ENCODE measurements at regions not wholly inside any gene's neighbourhood (a gene's known extent, or its start where the extent isn't known, plus 50 kb on each side); places are given as distances from the start of the nearest gene placed in this dataset.
A peak's percentile ranks its signal among the peaks of the same experiment; 100 is the strongest.

- no peak for DNase-seq
Measured at GRCh38 chr2:236965021-236965840, 120.5 kb upstream of the COPS8 start.

GRCh38 chr2:236965841-236966096 lies 119.9 kb upstream of the COPS8 start:
- DNase-seq: no peak

DNA sequence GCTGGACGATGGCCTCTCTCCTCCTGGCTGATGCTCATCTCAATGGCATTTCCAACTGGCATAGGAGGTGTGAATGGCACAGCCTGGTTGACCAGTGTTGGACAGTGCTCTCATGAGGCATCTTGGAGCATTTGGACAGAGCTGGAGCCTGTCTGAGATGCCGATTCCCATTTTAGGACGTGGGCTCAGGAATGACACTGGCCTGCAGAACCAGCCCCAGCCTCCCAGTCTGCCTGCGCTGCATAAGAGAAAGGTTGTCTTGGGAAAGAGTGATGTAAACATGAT lies 118.2 kb upstream of the COPS8 start:
- DNase-seq: no peak

GRCh38 chr2:236968101-236968879 lies 117.4 kb upstream of the COPS8 start:
- DNase-seq: peak; percentile 85

DNA sequence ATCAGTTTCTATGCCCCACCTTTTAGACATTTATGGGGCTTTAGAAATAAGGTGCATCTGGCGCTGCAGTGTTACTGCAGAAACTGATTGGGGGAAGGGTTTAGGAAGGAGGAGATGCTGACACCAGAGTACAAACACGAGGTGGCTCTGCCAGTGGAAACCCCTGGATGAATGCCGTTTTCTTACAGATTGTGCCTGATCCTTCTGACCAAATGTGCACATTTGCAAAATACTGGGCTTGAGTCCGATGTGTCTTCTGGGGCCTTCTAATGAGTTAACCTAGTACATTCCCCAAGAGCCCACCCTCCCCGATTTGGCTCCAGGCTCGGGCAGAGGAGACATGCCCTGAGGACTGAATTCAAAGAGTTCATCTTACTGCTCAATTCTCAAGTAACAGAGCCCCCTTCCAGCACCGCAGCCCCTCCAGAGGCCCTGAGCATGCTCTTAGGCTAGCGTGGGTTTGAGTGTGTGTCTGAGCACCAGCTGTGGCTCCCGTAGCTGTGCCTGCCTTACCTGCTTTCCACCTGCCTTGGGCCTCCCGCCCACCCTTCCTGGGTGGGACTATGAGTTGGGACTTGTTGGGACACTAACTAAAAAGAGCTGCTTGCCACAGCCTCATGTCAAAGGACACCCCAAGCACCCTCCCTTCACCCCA lies 116.7 kb upstream of the COPS8 start:
- peak; percentile 8 for DNase-seq

DNA sequence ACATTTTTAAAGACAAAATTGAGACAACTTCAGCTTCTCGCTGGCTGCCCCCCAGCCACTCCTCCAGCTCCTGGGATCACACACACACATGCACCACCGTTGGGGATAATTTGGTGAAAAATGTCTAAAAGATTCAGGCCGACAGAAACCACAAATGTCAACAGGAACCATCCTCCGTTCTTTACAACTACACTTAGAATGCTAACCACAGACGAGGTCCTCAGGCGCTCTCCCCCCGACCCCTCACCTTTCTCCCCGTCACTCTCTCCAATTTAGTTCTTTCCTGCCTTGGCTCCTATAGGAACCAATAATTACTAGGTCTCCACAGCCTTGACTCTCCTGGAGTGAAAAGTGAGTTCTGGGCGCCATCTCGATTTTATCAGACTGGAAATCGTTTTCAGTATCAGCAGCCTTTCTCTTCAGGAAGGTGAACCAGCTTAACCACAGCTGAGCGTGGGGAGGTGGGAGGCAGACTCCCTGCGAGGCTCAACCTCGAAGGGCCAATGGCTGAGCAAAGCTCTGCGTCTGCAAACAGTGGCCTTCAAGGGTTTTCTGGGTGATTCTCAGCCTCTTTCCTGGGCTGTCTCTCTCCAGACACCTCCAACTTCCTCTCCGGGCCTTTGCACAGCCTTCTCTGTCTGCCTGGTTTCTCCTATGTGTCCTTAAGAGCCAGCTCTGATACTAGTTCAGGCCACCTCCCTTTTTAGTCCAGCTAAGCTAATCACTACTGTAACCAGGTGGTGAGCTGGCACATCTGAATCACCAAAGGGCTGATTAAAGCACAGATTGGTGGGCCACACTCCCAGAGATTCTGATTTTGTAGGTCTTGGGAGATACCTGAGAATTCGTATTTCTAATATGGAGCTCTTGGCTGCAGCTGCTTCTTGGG lies 115.7 kb upstream of the COPS8 start:
- DNase-seq: peak; percentile 67

GRCh38 chr2:236970656-236971010 lies 115.1 kb upstream of the COPS8 start:
- DNase-seq: no peak

- no peak for DNase-seq
Measured at GRCh38 chr2:236971131-236971821, 114.4 kb upstream of the COPS8 start.

DNA sequence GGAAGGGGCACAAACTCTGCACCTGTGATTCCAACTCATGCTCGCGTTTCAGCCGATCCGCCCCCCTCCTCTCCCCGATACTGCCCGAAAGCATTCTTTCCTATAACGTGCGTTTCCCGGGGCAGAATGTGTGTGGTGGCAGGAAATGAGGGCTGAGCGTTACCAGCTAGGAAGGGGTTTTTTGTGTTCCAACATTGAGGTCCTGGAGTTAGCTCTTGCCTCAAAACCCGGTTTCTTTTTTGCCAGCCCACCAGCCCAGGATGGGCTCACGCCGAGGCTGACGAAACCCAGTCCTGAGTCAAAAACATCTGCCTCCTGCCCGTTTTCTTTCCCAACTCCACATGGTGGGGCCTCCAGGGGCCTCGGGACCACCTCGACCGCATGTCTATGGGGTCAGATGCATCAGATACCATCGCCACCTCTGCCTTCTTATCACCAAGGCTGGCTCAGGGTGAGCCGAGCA lies 113.7 kb upstream of the COPS8 start:
- no peak for DNase-seq

DNA sequence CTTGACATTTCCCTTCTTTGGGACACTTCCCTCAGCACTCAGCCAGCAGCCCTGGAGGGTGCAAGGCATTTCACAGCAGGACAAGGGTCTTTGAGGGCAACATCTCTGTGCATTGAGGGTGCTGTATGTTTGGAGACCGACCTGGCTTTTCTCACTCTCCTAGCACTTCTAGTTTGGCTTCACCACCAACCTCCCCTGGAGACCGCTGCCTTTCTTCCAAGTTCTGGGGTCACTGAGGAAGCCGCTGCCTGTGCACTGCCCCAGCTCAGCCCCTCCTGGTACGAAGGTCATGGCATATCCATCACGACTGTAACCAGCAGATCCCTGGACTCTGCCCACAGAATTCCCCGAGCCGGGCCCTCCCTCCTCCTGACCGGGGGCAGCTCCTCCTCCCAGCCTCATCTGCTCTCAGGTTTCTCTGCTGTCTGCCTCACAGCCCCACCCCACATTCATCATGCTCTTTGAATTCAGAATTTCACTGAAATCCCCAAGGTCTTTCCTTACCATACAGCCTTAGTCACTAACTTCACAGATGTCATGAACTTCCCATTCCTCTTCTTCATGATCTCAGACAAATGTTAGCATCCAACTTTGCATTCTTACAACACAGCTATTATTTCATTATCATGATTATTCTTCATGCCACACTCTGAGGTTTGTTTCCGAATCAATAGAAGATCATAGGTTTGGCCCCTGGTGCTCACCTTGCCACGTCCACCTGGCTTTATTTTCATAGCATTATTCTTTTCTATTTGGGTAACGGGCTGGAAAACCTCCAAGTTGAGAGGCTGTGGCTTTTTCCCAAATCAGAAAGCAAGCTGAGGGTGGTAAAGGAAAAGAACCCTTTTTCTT lies 113.0 kb upstream of the COPS8 start:
- no peak for DNase-seq

- no peak for DNase-seq
Measured at GRCh38 chr2:236973343-236973980, 112.2 kb upstream of the COPS8 start.

DNA sequence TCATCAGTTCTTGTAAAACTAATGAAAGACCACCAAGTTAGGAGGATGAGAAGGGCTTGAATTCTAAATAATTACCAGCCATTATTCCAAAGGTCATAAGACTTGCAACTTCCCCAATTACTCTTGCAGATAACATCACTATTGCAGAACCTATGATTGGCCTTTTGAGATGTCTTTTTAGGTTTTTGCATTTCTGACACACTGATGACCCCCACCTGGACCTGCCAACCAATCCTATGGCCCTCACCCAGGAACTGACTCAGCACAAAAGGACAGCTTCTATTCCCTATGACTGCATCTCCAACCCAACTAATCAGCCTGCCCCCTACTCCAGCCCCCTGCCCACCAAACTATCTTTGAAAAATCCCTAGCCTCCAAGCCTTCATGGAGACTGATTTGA lies 111.5 kb upstream of the COPS8 start:
- no peak for DNase-seq

DNA sequence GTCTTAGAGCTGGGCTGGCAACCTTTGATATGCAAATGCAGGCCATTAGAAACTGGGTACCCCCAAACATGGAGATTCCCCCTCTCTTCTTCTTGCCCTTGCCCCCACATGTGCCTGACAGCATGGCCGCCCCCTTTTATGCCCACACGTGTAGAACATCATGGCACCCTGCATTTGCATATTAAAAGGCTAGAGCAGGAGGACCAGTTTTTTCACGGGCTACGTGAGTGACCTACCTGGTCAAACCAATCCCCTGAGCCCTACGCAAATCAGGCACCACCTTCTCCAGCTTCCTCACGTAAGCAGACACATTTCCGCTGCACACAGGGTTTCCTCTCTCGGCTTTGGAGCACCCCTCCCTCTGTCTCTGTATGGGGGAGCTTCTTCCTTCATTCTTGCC lies 110.9 kb upstream of the COPS8 start:
- no peak for DNase-seq

- no peak for DNase-seq
Measured at GRCh38 chr2:236975766-236976165, 109.9 kb upstream of the COPS8 start.

DNA sequence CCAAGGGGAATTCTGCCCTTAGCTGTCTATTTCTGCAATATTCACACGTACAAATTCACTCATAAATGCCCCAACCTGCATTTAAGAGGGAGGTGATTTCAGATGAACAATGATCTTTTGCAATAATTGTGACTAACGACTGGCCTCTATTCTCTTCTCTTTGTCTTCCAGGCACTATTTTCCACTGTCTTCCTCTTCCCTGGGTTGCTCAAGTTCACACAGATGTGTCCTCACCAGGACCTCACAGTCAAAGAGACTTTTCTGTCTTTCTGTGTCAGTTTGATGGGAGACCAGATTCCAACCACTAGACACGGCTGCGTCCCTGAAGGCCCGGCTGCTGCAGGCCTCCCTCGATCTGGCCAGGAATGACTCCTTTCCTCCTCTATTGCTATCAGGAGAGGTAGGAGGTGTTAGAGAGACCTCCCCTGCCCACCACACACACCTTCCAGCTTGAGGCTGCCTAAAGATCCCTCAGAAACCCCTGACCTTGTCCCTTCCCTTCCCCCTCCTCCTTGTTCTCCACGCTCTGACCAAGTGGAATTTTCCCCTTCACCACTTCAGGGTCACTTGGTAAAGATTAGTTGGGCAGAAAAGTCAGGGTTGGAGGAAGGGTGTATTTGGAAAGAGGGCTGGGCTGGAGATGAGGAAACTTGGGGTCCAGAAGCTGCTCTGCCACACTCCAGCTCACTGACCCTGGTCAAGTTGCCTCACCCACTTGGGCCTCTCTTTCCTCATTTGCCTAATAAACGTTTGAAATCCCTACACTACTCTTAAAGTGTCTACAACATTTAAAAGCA lies 109.2 kb upstream of the COPS8 start:
- DNase-seq: no peak

DNA sequence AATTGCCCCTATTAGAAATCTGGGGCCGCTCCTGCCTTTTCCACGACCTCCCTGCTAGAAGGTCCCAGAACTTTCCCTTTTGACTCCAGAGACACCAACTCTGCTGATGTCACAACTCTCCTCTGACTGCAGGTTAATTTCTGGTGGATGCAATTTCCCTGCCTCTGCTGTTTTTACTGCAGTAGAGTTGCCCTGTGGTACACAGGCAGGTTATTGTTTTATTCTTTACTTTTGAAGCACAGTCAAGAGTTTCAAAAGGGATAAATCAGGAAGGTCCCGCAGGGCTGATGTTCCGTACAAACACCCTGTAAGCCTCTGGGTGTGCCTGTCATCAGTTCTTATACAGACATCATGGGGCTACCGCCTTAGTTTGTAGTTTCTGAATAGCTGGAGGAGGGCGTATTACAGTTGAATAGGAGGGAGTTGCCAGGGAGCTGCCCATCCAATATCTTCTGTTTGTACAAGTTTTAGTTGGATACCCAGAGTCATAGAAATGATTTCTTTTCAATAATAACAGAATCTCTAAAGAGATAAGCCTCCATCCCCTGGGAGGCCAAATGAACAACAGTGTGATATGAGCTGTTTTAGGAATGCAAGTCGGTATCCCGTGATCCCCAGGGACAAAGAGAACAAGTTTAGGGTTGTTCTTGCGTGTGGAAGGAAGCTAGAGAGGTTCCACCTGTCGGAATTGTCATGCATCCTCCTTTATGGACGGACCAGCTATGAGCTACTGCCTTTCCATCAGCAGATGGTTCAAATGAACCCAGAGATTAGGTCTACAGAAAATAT lies 108.4 kb upstream of the COPS8 start:
- no peak for DNase-seq

DNA sequence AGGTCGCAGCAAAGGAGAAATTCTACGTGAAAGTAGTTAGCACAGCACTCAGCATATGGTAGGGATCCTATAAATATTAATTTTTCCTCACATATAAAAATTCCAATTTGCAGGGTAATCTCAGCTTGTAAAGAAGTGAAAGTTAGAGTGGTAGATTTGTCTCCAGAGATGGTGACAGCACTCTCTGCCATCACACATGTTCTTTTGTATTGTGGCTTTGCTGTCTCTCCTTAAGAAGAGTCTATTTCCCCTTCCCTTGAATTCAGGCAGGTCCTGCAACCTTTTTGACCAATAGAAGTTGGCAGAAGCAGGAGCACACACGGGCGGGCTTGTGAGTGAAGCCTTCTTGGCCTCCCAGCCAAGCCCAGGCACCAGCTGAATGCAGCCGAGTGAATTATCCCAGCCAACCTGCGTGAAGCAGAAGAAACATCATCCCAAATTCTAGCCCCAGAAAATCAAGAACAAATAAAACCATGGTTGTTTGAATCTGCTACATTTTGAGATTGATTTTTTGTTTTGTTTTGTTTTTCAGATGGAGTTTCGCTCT lies 107.8 kb upstream of the COPS8 start:
- DNase-seq: no peak

DNA sequence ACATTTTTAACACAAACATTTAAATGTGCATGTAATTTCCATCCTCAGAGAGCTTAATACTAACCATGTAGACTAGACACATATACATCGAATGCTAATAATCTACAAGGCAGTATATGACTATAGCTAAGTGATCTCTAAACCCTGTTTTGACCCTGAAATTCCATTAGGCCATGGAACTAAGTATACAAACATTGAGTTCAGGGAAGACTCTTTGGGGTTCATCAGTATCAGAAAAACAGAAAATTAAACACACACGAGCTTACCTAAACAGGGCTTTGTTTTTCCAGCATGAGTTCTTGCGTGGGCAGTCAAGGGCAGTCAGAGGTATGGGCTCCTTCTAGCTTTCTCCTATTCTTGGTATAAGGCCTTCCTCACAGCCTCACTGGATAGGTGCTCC lies 106.0 kb upstream of the COPS8 start:
- no peak for DNase-seq

- DNase-seq: no peak
Measured at GRCh38 chr2:236980961-236981360, 104.7 kb upstream of the COPS8 start.
